Left lung (tissue), 4 donors: ENCODE measurements at regions not wholly inside any gene's neighbourhood (a gene's known extent, or its start where the extent isn't known, plus 50 kb on each side); places are given as distances from the start of the nearest gene placed in this dataset.

Experiments
- ATAC-seq: fragments of 200-7000 bp; cut with Tn5 transposase; one replicate; pipeline ENCODE4 v1.9.1; 2020; ENCODE audit warnings: moderate library complexity
- DNase-seq, 4 donors: peaks; one replicate each; pipeline ENCODE4 v3.0.0-alpha.2; 2013 to 2020
- H3K27ac ChIP-seq, 2 donors: fragments of 200-600 bp; sonication (generic) in 1 of 2; one replicate each; pipeline versions ENCODE4 v1.5.0 to v1.8.0; 2020 to 2021
- H3K27me3 ChIP-seq, 2 donors: fragments of 200-600 bp; sonication (generic) in 1 of 2; one replicate each; pipeline versions ENCODE4 v1.5.0 to v1.8.0; 2020 to 2021
- H3K36me3 ChIP-seq, 2 donors: fragments of 200-600 bp; sonication (generic) in 1 of 2; one replicate each; pipeline versions ENCODE4 v1.5.0 to v1.8.0; 2020 to 2021
- H3K4me1 ChIP-seq, 2 donors: fragments of 200-600 bp; one replicate each; pipeline ENCODE4 v1.8.0; 2021
- H3K4me3 ChIP-seq, 2 donors: fragments of 200-600 bp; sonication (generic) in 1 of 2; one replicate each; pipeline versions ENCODE4 v1.5.0 to v1.8.0; 2020 to 2021; ENCODE audit warnings: mild to moderate bottlenecking in 1 of 2
- H3K9me3 ChIP-seq, 2 donors: fragments of 200-600 bp; sonication (generic) in 1 of 2; one replicate each; pipeline versions ENCODE4 v1.5.0 to v1.8.0; 2020 to 2021
- intact Hi-C, 2 donors: fragments of 100-400 bp; cut with DNase I; formaldehyde crosslinking; loops; one replicate each; pipeline versions ENCODE4 v1.11.2 to v1.14.2; 2022
- TF ChIP-seq, protein P1 (sequence below), 2 donors: fragments of 200-600 bp; sonication (generic) in 1 of 2; IDR thresholded peaks; one replicate each; pipeline versions ENCODE4 v1.5.0 to v1.8.0; 2021; ENCODE audit warnings: antibody characterized with exemption in 2 of 2
- donor health status: DM: no; HTN: yes; CAD: no.
- donor health status: DM: no; HTN: no; CAD: no.

DNA sequence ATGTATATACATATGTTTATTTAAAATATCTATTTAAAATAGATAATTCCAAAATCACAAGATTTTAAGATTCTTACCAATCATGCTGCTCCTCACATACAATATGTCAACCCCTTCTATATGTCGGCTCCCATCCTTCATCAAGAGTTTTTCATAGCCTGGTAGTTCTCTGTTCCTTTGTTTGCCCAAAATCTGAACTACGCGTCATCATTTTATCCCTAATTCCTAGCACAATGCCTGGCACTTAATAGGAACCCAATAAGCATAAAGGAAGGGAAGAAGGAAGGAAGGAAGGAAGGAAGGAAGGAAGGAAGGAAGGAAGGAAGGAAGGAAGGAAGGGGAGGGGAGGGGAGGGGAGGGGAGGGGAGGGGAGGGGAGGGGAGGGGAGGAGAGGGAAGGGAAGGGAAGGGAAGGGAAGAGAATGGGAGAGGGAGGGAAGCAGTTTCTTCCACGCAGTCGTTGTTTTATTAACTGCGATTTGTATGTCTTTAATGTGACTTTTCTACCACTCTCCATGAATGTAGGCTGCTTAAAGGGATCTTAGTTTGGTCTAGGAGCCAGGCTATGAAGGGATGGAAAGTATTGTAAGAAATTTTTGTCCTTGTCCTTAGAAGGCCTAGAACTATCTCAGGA is 83.3 kb upstream of the PCGF5 start:
- TF ChIP-seq, protein P1, sequence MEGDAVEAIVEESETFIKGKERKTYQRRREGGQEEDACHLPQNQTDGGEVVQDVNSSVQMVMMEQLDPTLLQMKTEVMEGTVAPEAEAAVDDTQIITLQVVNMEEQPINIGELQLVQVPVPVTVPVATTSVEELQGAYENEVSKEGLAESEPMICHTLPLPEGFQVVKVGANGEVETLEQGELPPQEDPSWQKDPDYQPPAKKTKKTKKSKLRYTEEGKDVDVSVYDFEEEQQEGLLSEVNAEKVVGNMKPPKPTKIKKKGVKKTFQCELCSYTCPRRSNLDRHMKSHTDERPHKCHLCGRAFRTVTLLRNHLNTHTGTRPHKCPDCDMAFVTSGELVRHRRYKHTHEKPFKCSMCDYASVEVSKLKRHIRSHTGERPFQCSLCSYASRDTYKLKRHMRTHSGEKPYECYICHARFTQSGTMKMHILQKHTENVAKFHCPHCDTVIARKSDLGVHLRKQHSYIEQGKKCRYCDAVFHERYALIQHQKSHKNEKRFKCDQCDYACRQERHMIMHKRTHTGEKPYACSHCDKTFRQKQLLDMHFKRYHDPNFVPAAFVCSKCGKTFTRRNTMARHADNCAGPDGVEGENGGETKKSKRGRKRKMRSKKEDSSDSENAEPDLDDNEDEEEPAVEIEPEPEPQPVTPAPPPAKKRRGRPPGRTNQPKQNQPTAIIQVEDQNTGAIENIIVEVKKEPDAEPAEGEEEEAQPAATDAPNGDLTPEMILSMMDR (IDR thresholded peaks at IDR 0.05): no peak
- Histone ChIP-seq H3K4me1 (no peaks in the 10 kb centered on the region), H3K4me3 (no peak overlapping the region), H3K27ac (no peak overlapping the region), H3K36me3 (no peaks in the 10 kb centered on the region), H3K9me3 (no peaks in the 10 kb centered on the region), H3K27me3 (no peaks in the 10 kb centered on the region)
- DNase-seq (no peak), ATAC-seq (no peak)
- intact Hi-C loops: no loop called here

DNA sequence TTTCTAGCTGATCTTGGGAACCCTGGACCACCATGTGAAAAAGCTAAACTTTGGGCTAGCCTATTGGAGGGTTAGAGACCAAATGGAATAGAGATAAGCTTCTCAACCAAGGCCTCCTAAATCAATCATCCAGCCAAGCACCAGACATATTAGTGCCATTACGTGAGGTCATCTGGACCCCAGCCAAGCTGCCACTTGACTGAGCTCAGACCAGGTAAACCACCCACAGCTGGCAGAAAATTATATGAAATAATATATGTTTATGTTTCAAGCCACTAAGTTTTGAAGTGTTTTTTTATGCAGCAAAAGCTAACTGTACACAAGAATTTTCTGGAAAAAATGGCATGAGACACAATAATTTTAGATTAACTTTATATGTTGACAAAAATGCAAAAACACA is 82.6 kb upstream of the PCGF5 start:
- intact Hi-C loops: no loop called here
- DNase-seq: no peak
- ATAC-seq: no peak
- Histone ChIP-seq H3K27me3 (no peaks in the 10 kb centered on the region), H3K4me1 (no peaks in the 10 kb centered on the region), H3K36me3 (no peaks in the 10 kb centered on the region), H3K4me3 (no peak overlapping the region), H3K27ac (no peak overlapping the region), H3K9me3 (no peaks in the 10 kb centered on the region)
- TF ChIP-seq, protein P1 (IDR thresholded peaks at IDR 0.05): no peak

DNA sequence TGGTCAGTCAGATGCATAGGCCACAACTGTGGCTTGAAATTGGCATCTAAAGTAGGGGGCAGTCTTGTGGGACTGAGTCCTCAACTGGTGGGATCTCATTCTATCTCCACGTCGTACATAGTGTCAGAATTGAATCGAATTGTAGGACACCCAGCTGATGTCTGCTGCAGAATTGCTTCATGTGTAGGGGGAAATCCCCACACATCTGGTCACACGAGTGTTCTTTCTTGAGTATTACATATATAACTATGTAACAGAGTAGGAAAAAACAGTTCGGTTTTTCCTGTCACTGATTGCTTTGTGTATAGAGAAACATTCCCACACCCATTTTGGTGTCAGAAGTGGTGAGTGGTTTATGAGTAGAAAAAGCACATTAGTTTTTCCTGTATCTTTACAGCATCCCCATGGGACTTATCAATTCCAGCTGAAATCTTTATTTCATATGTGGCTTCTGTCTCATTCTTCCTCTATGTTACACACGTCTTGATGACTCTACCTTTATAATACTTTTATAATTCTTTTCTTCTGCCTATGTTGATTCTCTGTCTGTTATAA is 79.4 kb upstream of the PCGF5 start:
- intact Hi-C loops: no loop called here
- H3K9me3 ChIP-seq: no peaks in the 10 kb centered on the region
- ATAC-seq: no peak

DNA sequence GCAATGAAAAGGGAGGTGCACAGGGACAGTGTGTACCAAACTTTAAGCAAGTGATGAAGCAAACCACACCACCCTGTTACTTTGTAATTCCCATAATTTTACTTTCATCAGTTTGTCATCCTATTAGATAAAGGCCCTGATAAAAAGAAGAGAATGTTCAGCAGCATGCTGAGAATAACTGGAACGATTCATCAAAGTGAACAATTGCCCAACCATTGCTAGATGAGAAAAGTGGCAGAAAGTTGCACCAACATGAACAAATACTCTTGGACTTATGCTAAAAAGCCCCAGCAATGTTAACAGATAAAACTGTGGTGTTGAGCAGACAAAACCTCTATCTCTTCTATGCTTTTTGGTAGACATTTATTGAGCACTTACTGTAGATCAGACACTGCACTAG is 75.5 kb upstream of the PCGF5 start:
- Histone ChIP-seq H3K4me1 (no peaks in the 10 kb centered on the region), H3K4me3 (no peak overlapping the region), H3K27ac (no peak overlapping the region), H3K9me3 (no peaks in the 10 kb centered on the region), H3K36me3 (no peaks in the 10 kb centered on the region), H3K27me3 (no peaks in the 10 kb centered on the region)
- ATAC-seq (no peak), DNase-seq (no peak)
- intact Hi-C loops: no loop called here
- TF ChIP-seq, protein P1 (IDR thresholded peaks at IDR 0.05): no peak

More for the DNA sequence above, 79.4 kb upstream of the PCGF5 start:
- no peak for DNase-seq
- Histone ChIP-seq H3K4me3 (no peak overlapping the region), H3K27me3 (no peaks in the 10 kb centered on the region), H3K36me3 (no peaks in the 10 kb centered on the region), H3K4me1 (no peaks in the 10 kb centered on the region), H3K27ac (no peak overlapping the region)
- TF ChIP-seq, protein P1 (IDR thresholded peaks at IDR 0.05): no peak

DNA sequence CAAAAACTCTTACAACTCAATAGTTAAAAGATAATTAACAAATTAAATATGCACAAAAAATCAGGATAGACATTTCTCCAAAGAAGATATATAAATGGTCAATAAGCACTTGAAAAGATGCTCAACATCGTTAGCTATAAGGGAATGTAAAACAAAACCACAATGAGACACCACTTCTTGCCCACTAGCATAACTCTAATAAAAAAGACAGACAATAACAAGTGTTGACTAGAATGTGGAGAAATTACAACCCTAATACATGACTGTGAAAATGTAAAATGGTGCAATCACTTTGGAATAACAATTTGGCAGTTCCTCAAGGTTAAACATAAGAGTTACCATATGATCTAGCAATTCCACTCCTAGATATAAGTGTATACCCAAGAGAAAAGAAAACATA is 74.3 kb upstream of the PCGF5 start:
- TF ChIP-seq, protein P1 (IDR thresholded peaks at IDR 0.05): no peak
- no peaks in the 10 kb centered on the region for H3K36me3 ChIP-seq
- intact Hi-C loops: no loop called here
- H3K4me3 ChIP-seq: no peak overlapping the region
- ATAC-seq: no peak
- no peaks in the 10 kb centered on the region for H3K9me3 ChIP-seq
- DNase-seq: no peak
- H3K27ac ChIP-seq: no peak overlapping the region
- H3K4me1 ChIP-seq: no peaks in the 10 kb centered on the region
- H3K27me3 ChIP-seq: no peaks in the 10 kb centered on the region
